Activated CD8-positive, alpha-beta memory T cell treated with anti-CD3 and anti-CD28 coated beads for 24 hours (primary cell): ENCODE measurements at regions not wholly inside any gene's neighbourhood (a gene's known extent, or its start where the extent isn't known, plus 50 kb on each side); places are given as distances from the start of the nearest gene placed in this dataset.

Experiments used
- DNase-seq: peaks from one replicate; pipeline ENCODE4 v3.0.0-alpha.2; 2020

GRCh38 chr5:7018601-7019000 is 305.4 kb downstream of the TENT4A start:
- DNase-seq: no peak

GRCh38 chr5:7036192-7036835 is 323.1 kb downstream of the TENT4A start:
- no peak for DNase-seq

GRCh38 chr5:7039074-7039473 is 325.8 kb downstream of the TENT4A start:
- no peak for DNase-seq

- no peak for DNase-seq
Measured at GRCh38 chr5:7040111-7040510, 326.9 kb downstream of the TENT4A start.

- DNase-seq: no peak
Measured at GRCh38 chr5:7043797-7044196, 330.6 kb downstream of the TENT4A start.

- DNase-seq: no peak
Measured at GRCh38 chr5:7047511-7048261, 334.5 kb downstream of the TENT4A start.

- no peak for DNase-seq
Measured at GRCh38 chr5:7050986-7051385, 337.8 kb downstream of the TENT4A start.

- DNase-seq: no peak
Measured at GRCh38 chr5:7053125-7053524, 339.9 kb downstream of the TENT4A start.

- DNase-seq: no peak
Measured at GRCh38 chr5:7053528-7054209, 340.4 kb downstream of the TENT4A start.

GRCh38 chr5:7066471-7067235 is 329.3 kb upstream of the ADCY2 start:
- no peak for DNase-seq

- no peak for DNase-seq
Measured at GRCh38 chr5:7068156-7068555, 327.8 kb upstream of the ADCY2 start.

GRCh38 chr5:7068899-7069298 is 327.0 kb upstream of the ADCY2 start:
- no peak for DNase-seq

GRCh38 chr5:7072188-7072587 is 323.8 kb upstream of the ADCY2 start:
- DNase-seq: no peak

GRCh38 chr5:7073666-7074065 is 322.3 kb upstream of the ADCY2 start:
- DNase-seq: no peak

- no peak for DNase-seq
Measured at GRCh38 chr5:7074176-7074575, 321.8 kb upstream of the ADCY2 start.

GRCh38 chr5:7075470-7075869 is 320.5 kb upstream of the ADCY2 start:
- no peak for DNase-seq

- DNase-seq: no peak
Measured at GRCh38 chr5:7078101-7078500, 317.8 kb upstream of the ADCY2 start.

GRCh38 chr5:7078901-7079300 is 317.0 kb upstream of the ADCY2 start:
- no peak for DNase-seq

GRCh38 chr5:7080501-7080900 is 315.4 kb upstream of the ADCY2 start:
- no peak for DNase-seq

GRCh38 chr5:7087719-7088297 is 308.1 kb upstream of the ADCY2 start:
- no peak for DNase-seq

- DNase-seq: no peak
Measured at GRCh38 chr5:7088849-7089248, 307.1 kb upstream of the ADCY2 start.

- DNase-seq: no peak
Measured at GRCh38 chr5:7094626-7095025, 301.3 kb upstream of the ADCY2 start.

- no peak for DNase-seq
Measured at GRCh38 chr5:7096294-7096693, 299.6 kb upstream of the ADCY2 start.
